ENCODE measurements at regions not wholly inside any gene's neighbourhood (a gene's known extent, or its start where the extent isn't known, plus 50 kb on each side); places are given as distances from the start of the nearest gene placed in this dataset.

- TF ChIP-seq, protein P1, sequence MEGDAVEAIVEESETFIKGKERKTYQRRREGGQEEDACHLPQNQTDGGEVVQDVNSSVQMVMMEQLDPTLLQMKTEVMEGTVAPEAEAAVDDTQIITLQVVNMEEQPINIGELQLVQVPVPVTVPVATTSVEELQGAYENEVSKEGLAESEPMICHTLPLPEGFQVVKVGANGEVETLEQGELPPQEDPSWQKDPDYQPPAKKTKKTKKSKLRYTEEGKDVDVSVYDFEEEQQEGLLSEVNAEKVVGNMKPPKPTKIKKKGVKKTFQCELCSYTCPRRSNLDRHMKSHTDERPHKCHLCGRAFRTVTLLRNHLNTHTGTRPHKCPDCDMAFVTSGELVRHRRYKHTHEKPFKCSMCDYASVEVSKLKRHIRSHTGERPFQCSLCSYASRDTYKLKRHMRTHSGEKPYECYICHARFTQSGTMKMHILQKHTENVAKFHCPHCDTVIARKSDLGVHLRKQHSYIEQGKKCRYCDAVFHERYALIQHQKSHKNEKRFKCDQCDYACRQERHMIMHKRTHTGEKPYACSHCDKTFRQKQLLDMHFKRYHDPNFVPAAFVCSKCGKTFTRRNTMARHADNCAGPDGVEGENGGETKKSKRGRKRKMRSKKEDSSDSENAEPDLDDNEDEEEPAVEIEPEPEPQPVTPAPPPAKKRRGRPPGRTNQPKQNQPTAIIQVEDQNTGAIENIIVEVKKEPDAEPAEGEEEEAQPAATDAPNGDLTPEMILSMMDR (IDR thresholded peaks at IDR 0.05): no peak
- TF ChIP-seq POLR2A (IDR thresholded peaks at IDR 0.05): no peak
These were observed 226.4 kb downstream of the PCDH17 start for GRCh38 chr13:57857945-57858344.

Measured in Peyer's patch (tissue), 4 donors.